Esophagus muscularis mucosa (tissue), 4 donors: ENCODE measurements at regions not wholly inside any gene's neighbourhood (a gene's known extent, or its start where the extent isn't known, plus 50 kb on each side); places are given as distances from the start of the nearest gene placed in this dataset.

ENCODE experiments used
- DNase-seq: peaks from one replicate; pipeline ENCODE4 v3.0.0-alpha.2; 2017; ENCODE audit errors: extremely low spot score
- H3K27ac ChIP-seq, 4 donors: fragments of 200-600 bp; sonication (generic); replicated peaks in 1 of 4; 1 replicate in 3 of 4; 2 replicates in 1 of 4; pipeline ENCODE4 v1.5.1; 2016 to 2019; ENCODE audit warnings: mild to moderate bottlenecking in 1 of 4
- H3K27me3 ChIP-seq, 4 donors: fragments of 200-600 bp; sonication (generic); one replicate each; pipeline versions ENCODE4 v1.5.1 to v1.6.0; 2016 to 2019
- H3K36me3 ChIP-seq, 4 donors: fragments of 200-600 bp; sonication (generic); one replicate each; pipeline ENCODE4 v1.5.1; 2016 to 2019
- H3K4me1 ChIP-seq, 4 donors: fragments of 200-600 bp; sonication (generic); one replicate each; pipeline ENCODE4 v1.5.1; 2016 to 2019
- H3K4me3 ChIP-seq, 4 donors: fragments of 200-600 bp; sonication (generic); 1 replicate in 2 of 4; 2 replicates in 2 of 4; pipeline ENCODE4 v1.5.1; 2016 to 2019; ENCODE audit warnings: mild to moderate bottlenecking in 4 of 4, moderate library complexity in 1 of 4
- H3K9me3 ChIP-seq, 4 donors: fragments of 200-600 bp; sonication (generic); 1 replicate in 3 of 4; 2 replicates in 1 of 4; pipeline ENCODE4 v1.5.1; 2016 to 2019
- CTCF ChIP-seq, 3 experiments: fragments of 200-600 bp in 2 of 3; fragments of 450-650 bp in 1 of 3; sonication (generic) in 2 of 3; IDR thresholded peaks; one replicate each; pipeline ENCODE4 v1.5.1; 2017 to 2019; ENCODE audit warnings: antibody characterized with exemption in 3 of 3, mild to moderate bottlenecking in 2 of 3, moderate library complexity in 1 of 3
- EP300 ChIP-seq: sonication (generic); formaldehyde crosslinking; IDR thresholded peaks from one replicate; pipeline ENCODE4 v1.6.1; 2017; ENCODE audit warnings: antibody characterized with exemption
- POLR2A ChIP-seq: fragments of 450-650 bp; IDR thresholded peaks from one replicate; pipeline ENCODE4 v1.6.1; 2017; ENCODE audit warnings: antibody characterized with exemption, moderate library complexity, mild to moderate bottlenecking, low read depth
- POLR2AphosphoS5 ChIP-seq, 2 donors: sonication (generic); formaldehyde crosslinking; IDR thresholded peaks; one replicate each; pipeline ENCODE4 v1.6.1; 2017; ENCODE audit warnings: antibody characterized with exemption in 2 of 2
- WGBS: methylation state at CpG from one replicate; pipeline ENCODE4 v1.1.5; 2018; 5-methylcytosine and 5-hydroxymethylcytosine counted together
- intact Hi-C: fragments of 100-400 bp; cut with DNase I; formaldehyde crosslinking; loops from one replicate; pipeline ENCODE4 v1.15.1; 2023

GRCh38 chr11:92801685-92802084 is 167.8 kb upstream of the MTNR1B start:
- TF ChIP-seq POLR2A (no peak), POLR2AphosphoS5 (IDR thresholded peaks at IDR 0.05) (no peak), CTCF (IDR thresholded peaks at IDR 0.05) (no peak), EP300 (no peak)
- no peaks in the 10 kb centered on the region for H3K27me3 ChIP-seq
- intact Hi-C loops, result no loop called here
- no peaks in the 10 kb centered on the region for H3K9me3 ChIP-seq
- WGBS, result 85% methylated on average over 13 of the region's 13 CpGs
- H3K27ac ChIP-seq, result no peak overlapping the region
- H3K4me1 ChIP-seq, result peaks cover 0 to 10% (median 5%) of the 10 kb centered on the region in 4 donors
- no peaks in the 10 kb centered on the region for H3K36me3 ChIP-seq
- H3K4me3 ChIP-seq, result no peak overlapping the region
- peak; percentile 83 for DNase-seq

- H3K4me3 ChIP-seq, result no peak overlapping the region
- peaks cover 0 to 10% (median 5%) of the 10 kb centered on the region in 4 donors for H3K4me1 ChIP-seq
- no peak for TF ChIP-seq EP300
- no peak for TF ChIP-seq POLR2A
- no peak for TF ChIP-seq CTCF (IDR thresholded peaks at IDR 0.05)
- no peak for TF ChIP-seq POLR2AphosphoS5 (IDR thresholded peaks at IDR 0.05)
- no peaks in the 10 kb centered on the region for H3K36me3 ChIP-seq
- H3K9me3 ChIP-seq, result no peaks in the 10 kb centered on the region
- 67% methylated on average over 2 of the region's 2 CpGs for WGBS
- DNase-seq, result no peak
- intact Hi-C loops, result no loop called here
- H3K27me3 ChIP-seq, result no peaks in the 10 kb centered on the region
- no peak overlapping the region for H3K27ac ChIP-seq
Observed at GRCh38 chr11:92802644-92803043, 166.8 kb upstream of the MTNR1B start.

- Histone ChIP-seq H3K9me3 (no peaks in the 10 kb centered on the region), H3K27ac (no peak overlapping the region), H3K27me3 (no peaks in the 10 kb centered on the region), H3K4me3 (no peak overlapping the region), H3K36me3 (no peaks in the 10 kb centered on the region), H3K4me1 (peaks cover 0 to 10% (median 5%) of the 10 kb centered on the region in 4 donors)
- 71% methylated on average over 1 of the region's 1 CpG for WGBS
- intact Hi-C loops, result no loop called here
- DNase-seq, result peak; percentile 37
- TF ChIP-seq POLR2A (no peak), CTCF (IDR thresholded peaks at IDR 0.05) (no peak), POLR2AphosphoS5 (IDR thresholded peaks at IDR 0.05) (no peak), EP300 (no peak)
Observed at GRCh38 chr11:92803391-92803790, 166.1 kb upstream of the MTNR1B start.

- TF ChIP-seq POLR2AphosphoS5 (IDR thresholded peaks at IDR 0.05) (no peak), POLR2A (no peak), CTCF (IDR thresholded peaks at IDR 0.05) (no peak), EP300 (no peak)
- intact Hi-C loops, result no loop called here
- Histone ChIP-seq H3K4me1 (peaks cover 0 to 10% (median 5%) of the 10 kb centered on the region in 4 donors), H3K4me3 (no peak overlapping the region), H3K36me3 (no peaks in the 10 kb centered on the region), H3K9me3 (no peaks in the 10 kb centered on the region), H3K27me3 (no peaks in the 10 kb centered on the region), H3K27ac (no peak overlapping the region)
- peak; percentile 66 for DNase-seq
- WGBS, result 90% methylated on average over 7 of the region's 7 CpGs
Observed at GRCh38 chr11:92804388-92804966, 165.0 kb upstream of the MTNR1B start.

- no peak for TF ChIP-seq CTCF (IDR thresholded peaks at IDR 0.05)
- no peak for TF ChIP-seq EP300
- no peak for TF ChIP-seq POLR2A
- intact Hi-C loops, result no loop called here
- H3K27ac ChIP-seq, result no peak overlapping the region
- peaks cover 0 to 7% (median 3%) of the 10 kb centered on the region in 4 donors for H3K4me1 ChIP-seq
- H3K4me3 ChIP-seq, result no peak overlapping the region
- H3K36me3 ChIP-seq, result no peaks in the 10 kb centered on the region
- DNase-seq, result no peak
- H3K27me3 ChIP-seq, result no peaks in the 10 kb centered on the region
- no peaks in the 10 kb centered on the region for H3K9me3 ChIP-seq
Observed at GRCh38 chr11:92808022-92808421, 161.4 kb upstream of the MTNR1B start.
